ENCODE measurements at regions not wholly inside any gene's neighbourhood (a gene's known extent, or its start where the extent isn't known, plus 50 kb on each side); places are given as distances from the start of the nearest gene placed in this dataset.
A peak's percentile ranks its signal among the peaks of the same experiment; 100 is the strongest.

- no peak for DNase-seq (ENCODE audit: low read depth)
These were observed 70.5 kb upstream of the STXBP5 start for GRCh38 chr6:147133669-147134068.

- peak; percentile 30 for DNase-seq (ENCODE audit: low read depth)
These were observed 69.0 kb upstream of the STXBP5 start for GRCh38 chr6:147135211-147135681.

DNA sequence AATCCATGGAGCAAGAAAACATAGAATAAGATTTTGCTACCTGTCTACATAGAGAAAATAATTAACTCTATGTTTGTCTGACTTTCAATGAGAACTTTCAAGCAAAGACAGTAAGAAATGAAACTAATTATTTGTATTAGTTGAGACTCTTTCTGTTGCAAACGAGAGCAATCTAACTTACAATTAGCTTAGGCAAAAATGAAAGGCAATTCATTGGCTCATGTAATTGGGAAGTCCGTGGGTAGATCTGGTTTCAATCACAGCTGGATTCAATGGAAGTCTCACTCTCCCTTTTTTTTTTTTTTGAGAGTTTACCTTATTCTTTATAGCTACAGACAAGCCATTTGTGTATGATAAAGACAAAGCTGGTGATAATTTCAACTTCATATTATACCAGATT, 68.2 kb upstream of the STXBP5 start:
- DNase-seq (ENCODE audit: low read depth), result no peak

DNA sequence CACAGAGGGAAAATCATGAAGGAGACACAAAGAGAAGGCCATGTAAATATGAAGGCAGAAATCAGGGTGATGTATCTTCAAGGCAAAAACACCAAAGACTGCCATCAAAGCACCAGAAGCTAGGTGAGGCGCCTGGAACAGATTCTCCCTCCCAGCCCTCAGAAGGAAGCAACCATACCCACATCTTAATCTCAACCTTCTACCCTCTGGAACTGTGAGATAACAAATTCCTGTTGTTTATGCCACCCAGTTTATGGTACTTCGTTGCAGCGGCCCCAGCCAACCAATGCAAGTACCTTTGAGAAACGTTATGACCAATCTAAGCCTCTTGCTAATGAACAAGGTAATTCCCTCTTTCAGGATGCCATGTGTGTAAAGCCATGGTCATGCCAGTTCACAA, 66.2 kb upstream of the STXBP5 start:
- DNase-seq (ENCODE audit: low read depth), result no peak

GRCh38 chr6:147138835-147139234, 65.4 kb upstream of the STXBP5 start:
- no peak for DNase-seq (ENCODE audit: low read depth)

GRCh38 chr6:147141711-147142308, 62.4 kb upstream of the STXBP5 start:
- peak; percentile 38 for DNase-seq (ENCODE audit: low read depth)

- no peak for DNase-seq (ENCODE audit: low read depth)
These were observed 61.5 kb upstream of the STXBP5 start for GRCh38 chr6:147142684-147143245.

- no peak for DNase-seq (ENCODE audit: low read depth)
These were observed 55.1 kb upstream of the STXBP5 start for GRCh38 chr6:147149092-147149491.

GRCh38 chr6:147149826-147150225, 54.4 kb upstream of the STXBP5 start:
- no peak for DNase-seq (ENCODE audit: low read depth)

- no peak for DNase-seq (ENCODE audit: low read depth)
These were observed 53.9 kb upstream of the STXBP5 start for GRCh38 chr6:147150293-147150692.
